Right atrium auricular region (tissue), 2 donors: ENCODE measurements at regions not wholly inside any gene's neighbourhood (a gene's known extent, or its start where the extent isn't known, plus 50 kb on each side); places are given as distances from the start of the nearest gene placed in this dataset.

Source experiments
- DNase-seq: peaks from one replicate; pipeline ENCODE4 v3.0.0-alpha.2; 2019; ENCODE audit warnings: low spot score
- H3K27ac ChIP-seq, 2 donors: fragments of 200-600 bp; sonication (generic); 1 replicate in 1 of 2; 2 replicates in 1 of 2; pipeline ENCODE4 v1.5.1; 2016 to 2019
- H3K27me3 ChIP-seq, 2 donors: fragments of 200-600 bp; sonication (generic); one replicate each; pipeline versions ENCODE4 v1.5.1 to v1.6.0; 2017 to 2019
- H3K36me3 ChIP-seq: fragments of 200-600 bp; sonication (generic); one replicate; pipeline ENCODE4 v1.5.1; 2016
- H3K4me1 ChIP-seq, 2 donors: fragments of 200-600 bp; sonication (generic); one replicate each; pipeline versions ENCODE4 v1.5.1 to v1.6.0; 2017 to 2019
- H3K4me3 ChIP-seq, 2 donors: fragments of 200-600 bp; sonication (generic); 1 replicate in 1 of 2; 2 replicates in 1 of 2; pipeline ENCODE4 v1.5.1; 2017 to 2019; ENCODE audit warnings: mild to moderate bottlenecking in 1 of 2, moderate library complexity in 1 of 2
- H3K9me3 ChIP-seq, 2 donors: fragments of 200-600 bp; sonication (generic); one replicate each; pipeline ENCODE4 v1.5.1; 2019
- TF ChIP-seq, protein P1 (sequence below), 2 donors: fragments of 200-600 bp; sonication (generic); IDR thresholded peaks; one replicate each; pipeline ENCODE4 v1.5.1; 2019; ENCODE audit warnings: antibody characterized with exemption in 2 of 2

GRCh38 chr2:225994748-225995405 is 595.4 kb downstream of the NYAP2 start:
- H3K27ac ChIP-seq = no peak overlapping the region

GRCh38 chr2:225993430-225993829 is 593.9 kb downstream of the NYAP2 start:
- Histone ChIP-seq H3K36me3 (no peaks in the 10 kb centered on the region), H3K4me3 (no peak overlapping the region), H3K4me1 (no peaks in the 10 kb centered on the region), H3K27ac (no peak overlapping the region), H3K9me3 (no peaks in the 10 kb centered on the region), H3K27me3 (no peaks in the 10 kb centered on the region)
- DNase-seq = no peak
- TF ChIP-seq, protein P1, sequence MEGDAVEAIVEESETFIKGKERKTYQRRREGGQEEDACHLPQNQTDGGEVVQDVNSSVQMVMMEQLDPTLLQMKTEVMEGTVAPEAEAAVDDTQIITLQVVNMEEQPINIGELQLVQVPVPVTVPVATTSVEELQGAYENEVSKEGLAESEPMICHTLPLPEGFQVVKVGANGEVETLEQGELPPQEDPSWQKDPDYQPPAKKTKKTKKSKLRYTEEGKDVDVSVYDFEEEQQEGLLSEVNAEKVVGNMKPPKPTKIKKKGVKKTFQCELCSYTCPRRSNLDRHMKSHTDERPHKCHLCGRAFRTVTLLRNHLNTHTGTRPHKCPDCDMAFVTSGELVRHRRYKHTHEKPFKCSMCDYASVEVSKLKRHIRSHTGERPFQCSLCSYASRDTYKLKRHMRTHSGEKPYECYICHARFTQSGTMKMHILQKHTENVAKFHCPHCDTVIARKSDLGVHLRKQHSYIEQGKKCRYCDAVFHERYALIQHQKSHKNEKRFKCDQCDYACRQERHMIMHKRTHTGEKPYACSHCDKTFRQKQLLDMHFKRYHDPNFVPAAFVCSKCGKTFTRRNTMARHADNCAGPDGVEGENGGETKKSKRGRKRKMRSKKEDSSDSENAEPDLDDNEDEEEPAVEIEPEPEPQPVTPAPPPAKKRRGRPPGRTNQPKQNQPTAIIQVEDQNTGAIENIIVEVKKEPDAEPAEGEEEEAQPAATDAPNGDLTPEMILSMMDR (IDR thresholded peaks at IDR 0.05) = no peak

More at GRCh38 chr2:225994748-225995405, 595.4 kb downstream of the NYAP2 start:
- no peak overlapping the region for H3K4me3 ChIP-seq
- no peaks in the 10 kb centered on the region for H3K36me3 ChIP-seq
- no peak for DNase-seq
- H3K4me1 ChIP-seq = no peaks in the 10 kb centered on the region
- TF ChIP-seq, protein P1 (IDR thresholded peaks at IDR 0.05) = no peak
- no peaks in the 10 kb centered on the region for H3K27me3 ChIP-seq
- no peaks in the 10 kb centered on the region for H3K9me3 ChIP-seq

DNA sequence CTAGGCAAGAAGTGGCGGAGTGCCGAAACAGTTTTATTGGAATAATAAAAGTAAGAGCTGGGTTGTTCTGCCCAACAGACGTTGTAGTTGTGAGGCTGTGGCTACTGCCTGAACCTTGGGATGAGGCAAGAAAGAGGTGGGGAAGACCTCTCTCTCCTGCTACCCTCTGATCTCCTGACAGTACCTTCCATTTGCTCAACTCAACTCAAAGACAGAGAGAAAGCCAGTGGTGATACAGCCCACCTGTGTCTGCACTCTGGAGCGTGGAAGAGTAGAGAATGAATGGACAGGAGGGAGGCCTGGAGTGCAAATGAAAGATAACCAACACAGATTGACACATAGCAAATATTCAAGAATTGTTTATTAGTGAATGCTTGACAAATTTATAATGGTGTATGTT is 590.3 kb downstream of the NYAP2 start:
- Histone ChIP-seq H3K4me3 (no peak overlapping the region), H3K4me1 (no peaks in the 10 kb centered on the region), H3K36me3 (no peaks in the 10 kb centered on the region), H3K27me3 (no peaks in the 10 kb centered on the region), H3K27ac (no peak overlapping the region), H3K9me3 (no peaks in the 10 kb centered on the region)
- DNase-seq = no peak
- TF ChIP-seq, protein P1 (IDR thresholded peaks at IDR 0.05) = no peak

- Histone ChIP-seq H3K36me3 (no peaks in the 10 kb centered on the region), H3K9me3 (no peaks in the 10 kb centered on the region), H3K4me3 (no peak overlapping the region), H3K4me1 (no peaks in the 10 kb centered on the region), H3K27me3 (no peaks in the 10 kb centered on the region), H3K27ac (no peak overlapping the region)
- DNase-seq = no peak
- TF ChIP-seq, protein P1 (IDR thresholded peaks at IDR 0.05) = no peak
These were observed 580.9 kb downstream of the NYAP2 start for GRCh38 chr2:225980372-225980771.

- Histone ChIP-seq H3K4me1 (no peaks in the 10 kb centered on the region), H3K36me3 (no peaks in the 10 kb centered on the region), H3K4me3 (no peak overlapping the region), H3K9me3 (no peaks in the 10 kb centered on the region), H3K27me3 (no peaks in the 10 kb centered on the region), H3K27ac (no peak overlapping the region)
- no peak for DNase-seq
- TF ChIP-seq, protein P1 (IDR thresholded peaks at IDR 0.05) = no peak
These were observed 571.9 kb downstream of the NYAP2 start for GRCh38 chr2:225971433-225971832.

DNA sequence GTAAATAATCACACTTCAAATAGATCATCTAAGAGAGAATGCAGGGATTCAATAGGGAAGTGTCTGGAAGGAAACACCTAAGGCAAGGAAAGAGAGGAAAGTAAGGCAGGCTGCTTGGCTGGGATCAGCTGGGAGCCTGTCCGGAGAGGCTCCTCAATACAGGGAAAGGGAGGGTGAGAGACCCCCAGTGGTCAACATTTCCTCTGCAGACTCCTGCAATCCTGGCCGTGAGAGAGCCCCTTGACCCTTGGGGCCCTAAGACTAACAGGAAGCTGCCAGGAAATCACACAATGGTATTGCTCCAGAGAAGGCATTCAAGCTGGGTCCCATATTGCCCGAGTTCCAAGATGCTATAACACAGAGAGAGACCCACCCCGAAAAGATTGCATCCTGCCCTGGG is 549.4 kb downstream of the NYAP2 start:
- Histone ChIP-seq H3K4me3 (no peak overlapping the region), H3K27me3 (no peaks in the 10 kb centered on the region), H3K4me1 (no peaks in the 10 kb centered on the region), H3K27ac (no peak overlapping the region), H3K9me3 (peaks cover 0 to 27% of the 10 kb centered on the region in 2 donors), H3K36me3 (no peaks in the 10 kb centered on the region)
- TF ChIP-seq, protein P1 (IDR thresholded peaks at IDR 0.05) = no peak
- no peak for DNase-seq
